ENCODE measurements at regions not wholly inside any gene's neighbourhood (a gene's known extent, or its start where the extent isn't known, plus 50 kb on each side); places are given as distances from the start of the nearest gene placed in this dataset.
A peak's percentile ranks its signal among the peaks of the same experiment; 100 is the strongest.

- Mint-ChIP-seq H3K9me3 (no peaks in the 10 kb centered on the region), H3K36me3 (no peaks in the 10 kb centered on the region), H3K27ac (peak overlapping the region in 3 of 8 donors; percentile 29 to 39 (median 34)), H3K4me3 (no peak overlapping the region), H3K27me3 (no peaks in the 10 kb centered on the region), H3K4me1 (peaks cover 16 to 35% (median 22%) of the 10 kb centered on the region in 3 donors)
- Histone ChIP-seq H3K9me3 (ENCODE audit: low read length) (no peaks in the 10 kb centered on the region), H3K27ac (ENCODE audit: low read depth, low read length) (no peak overlapping the region), H3K4me1 (ENCODE audit: insufficient read depth, low read length) (peaks cover 19% of the 10 kb centered on the region), H3K36me3 (ENCODE audit: insufficient read depth, low read length) (no peaks in the 10 kb centered on the region), H3K27me3 (ENCODE audit: insufficient read depth, low read length, poor library complexity, severe bottlenecking) (no peaks in the 10 kb centered on the region), H3K4me3 (ENCODE audit: low read length) (no peak overlapping the region)
- no peak for DNase-seq
- ChIA-PET POLR2A (no interaction called here), CTCF (interaction anchor here (0.9 kb wide), 2 partner anchors 16 to 216 kb away, joined by 3 read pairs; no protein-coding TSS in a partner anchor)
These were observed 79.6 kb downstream of the RSPH3 start for GRCh38 chr6:158920311-158920905.

- DNase-seq, result no peak
- ChIA-PET POLR2A (interaction anchor here (0.9 kb wide), 1 partner anchor 50 kb away, joined by 3 read pairs; no protein-coding TSS in a partner anchor), CTCF (interaction anchor here (0.9 kb wide), 2 partner anchors 16 to 216 kb away, joined by 3 read pairs; no protein-coding TSS in a partner anchor)
- Mint-ChIP-seq H3K27ac (peak overlapping the region in 1 of 8 donors; percentile 32), H3K9me3 (no peaks in the 10 kb centered on the region), H3K4me1 (peaks cover 20 to 41% (median 22%) of the 10 kb centered on the region in 3 donors), H3K27me3 (no peaks in the 10 kb centered on the region), H3K36me3 (no peaks in the 10 kb centered on the region), H3K4me3 (no peak overlapping the region)
- no peaks in the 10 kb centered on the region for H3K9me3 ChIP-seq (ENCODE audit: low read length)
- H3K27ac ChIP-seq (ENCODE audit: low read depth, low read length), result no peak overlapping the region
- no peak overlapping the region for H3K4me3 ChIP-seq (ENCODE audit: low read length)
- no peaks in the 10 kb centered on the region for H3K36me3 ChIP-seq (ENCODE audit: insufficient read depth, low read length)
- no peaks in the 10 kb centered on the region for H3K27me3 ChIP-seq (ENCODE audit: insufficient read depth, low read length, poor library complexity, severe bottlenecking)
- peaks cover 19% of the 10 kb centered on the region for H3K4me1 ChIP-seq (ENCODE audit: insufficient read depth, low read length)
These were observed 80.1 kb downstream of the RSPH3 start for GRCh38 chr6:158919865-158920264.

- ChIA-PET POLR2A (interaction anchor here (0.7 to 1.9 kb wide), 2 partner anchors 12 to 47 kb away, joined by 3 to 8 read pairs; no protein-coding TSS in a partner anchor), CTCF (interaction anchor here (0.7 kb wide), 1 partner anchor 99 kb away, joined by 3 read pairs; no protein-coding TSS in a partner anchor)
- Histone ChIP-seq H3K4me1 (ENCODE audit: insufficient read depth, low read length) (peaks cover 32% of the 10 kb centered on the region), H3K36me3 (ENCODE audit: insufficient read depth, low read length) (no peaks in the 10 kb centered on the region), H3K4me3 (ENCODE audit: low read length) (no peak overlapping the region), H3K27me3 (ENCODE audit: insufficient read depth, low read length, poor library complexity, severe bottlenecking) (no peaks in the 10 kb centered on the region), H3K27ac (ENCODE audit: low read depth, low read length) (no peak overlapping the region), H3K9me3 (ENCODE audit: low read length) (no peaks in the 10 kb centered on the region)
- H3K4me1 Mint-ChIP-seq, result peaks cover 40 to 65% (median 48%) of the 10 kb centered on the region in 3 donors
- no peak for DNase-seq
- H3K9me3 Mint-ChIP-seq, result no peaks in the 10 kb centered on the region
- no peaks in the 10 kb centered on the region for H3K36me3 Mint-ChIP-seq
- H3K4me3 Mint-ChIP-seq, result no peak overlapping the region
- peak overlapping the region in 2 of 8 donors; percentile 68 to 90 for H3K27ac Mint-ChIP-seq
- no peaks in the 10 kb centered on the region for H3K27me3 Mint-ChIP-seq
These were observed 83.4 kb downstream of the RSPH3 start for GRCh38 chr6:158916617-158917016.

DNA sequence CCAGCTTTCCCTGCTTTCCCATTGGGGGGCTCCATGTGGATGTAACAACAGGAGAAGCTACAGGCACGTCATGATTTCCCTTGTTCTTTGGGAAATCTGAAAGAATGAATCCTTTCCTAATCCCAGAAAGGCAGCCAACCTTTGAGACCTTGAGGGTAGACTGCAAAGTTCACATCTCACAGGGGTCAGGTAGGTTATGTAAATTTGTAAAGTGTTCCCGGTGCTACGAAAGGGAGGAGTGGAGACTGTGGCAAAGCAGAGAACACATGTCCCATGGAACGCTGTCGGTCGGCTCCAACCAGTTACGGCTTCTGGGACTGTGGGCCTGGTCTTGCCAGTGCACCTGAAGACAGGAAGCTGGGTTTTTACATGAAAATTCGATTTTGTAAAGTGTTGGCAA, 85.1 kb downstream of the RSPH3 start:
- Mint-ChIP-seq H3K27me3 (no peaks in the 10 kb centered on the region), H3K9me3 (no peaks in the 10 kb centered on the region), H3K36me3 (no peaks in the 10 kb centered on the region), H3K4me1 (peaks cover 55 to 74% (median 58%) of the 10 kb centered on the region in 3 donors), H3K4me3 (no peak overlapping the region), H3K27ac (peak overlapping the region in 2 of 8 donors; percentile 44 to 63)
- CTCF ChIA-PET, result no interaction called here
- Histone ChIP-seq H3K27ac (ENCODE audit: low read depth, low read length) (no peak overlapping the region), H3K4me1 (ENCODE audit: insufficient read depth, low read length) (peaks cover 49% of the 10 kb centered on the region), H3K36me3 (ENCODE audit: insufficient read depth, low read length) (no peaks in the 10 kb centered on the region), H3K4me3 (ENCODE audit: low read length) (no peak overlapping the region), H3K27me3 (ENCODE audit: insufficient read depth, low read length, poor library complexity, severe bottlenecking) (no peaks in the 10 kb centered on the region), H3K9me3 (ENCODE audit: low read length) (no peaks in the 10 kb centered on the region)
- POLR2A ChIA-PET, result interaction anchor here (1.6 kb wide), 1 partner anchor 45 kb away, joined by 9 read pairs; no protein-coding TSS in a partner anchor
- no peak for DNase-seq

- peak overlapping the region in 2 of 8 donors; percentile 69 to 86 for H3K27ac Mint-ChIP-seq
These were observed 86.4 kb downstream of the RSPH3 start for GRCh38 chr6:158913580-158913979.

DNA sequence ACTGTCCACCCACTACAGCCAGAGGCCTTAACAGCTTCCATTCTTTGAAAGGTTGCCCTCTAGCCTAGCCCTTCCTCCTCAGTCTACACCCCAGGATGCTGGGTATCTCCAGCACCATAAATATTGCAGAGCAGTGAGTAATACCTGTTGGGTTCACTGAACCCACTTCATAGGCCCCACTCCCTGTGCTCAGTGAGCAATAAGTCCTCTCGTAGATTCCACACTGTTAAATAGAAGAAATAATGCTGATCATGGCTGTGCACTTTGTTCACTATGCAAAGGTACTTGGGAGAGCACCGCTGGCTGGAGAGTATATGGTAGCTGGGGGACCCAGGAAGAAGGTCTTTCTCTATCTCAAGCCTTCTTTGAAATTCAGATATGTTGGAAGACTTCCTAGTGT, 87.3 kb downstream of the RSPH3 start:
- H3K4me3 Mint-ChIP-seq, result peak overlapping the region in 4 of 7 donors; percentile 40 to 81 (median 62)
- Histone ChIP-seq H3K27ac (ENCODE audit: low read depth, low read length) (no peak overlapping the region), H3K27me3 (ENCODE audit: insufficient read depth, low read length, poor library complexity, severe bottlenecking) (no peaks in the 10 kb centered on the region), H3K9me3 (ENCODE audit: low read length) (no peaks in the 10 kb centered on the region), H3K4me3 (ENCODE audit: low read length) (no peak overlapping the region), H3K4me1 (ENCODE audit: insufficient read depth, low read length) (peaks cover 45% of the 10 kb centered on the region), H3K36me3 (ENCODE audit: insufficient read depth, low read length) (no peaks in the 10 kb centered on the region)
- no peaks in the 10 kb centered on the region for H3K9me3 Mint-ChIP-seq
- CTCF ChIA-PET, result interaction anchor here (1.5 kb wide), 1 partner anchor 119 kb away, joined by 4 read pairs; no protein-coding TSS in a partner anchor
- no peaks in the 10 kb centered on the region for H3K27me3 Mint-ChIP-seq
- no peak for DNase-seq
- peak overlapping the region in 6 of 8 donors; percentile 62 to 87 (median 81) for H3K27ac Mint-ChIP-seq
- POLR2A ChIA-PET, result interaction anchor here (0.8 to 3.1 kb wide), 2 partner anchors 43 to 109 kb away, joined by 3 to 16 read pairs; no protein-coding TSS in a partner anchor
- H3K36me3 Mint-ChIP-seq, result no peaks in the 10 kb centered on the region
- H3K4me1 Mint-ChIP-seq, result peaks cover 50 to 67% (median 55%) of the 10 kb centered on the region in 3 donors

More at GRCh38 chr6:158913580-158913979, 86.4 kb downstream of the RSPH3 start:
- Histone ChIP-seq H3K36me3 (ENCODE audit: insufficient read depth, low read length) (no peaks in the 10 kb centered on the region), H3K27me3 (ENCODE audit: insufficient read depth, low read length, poor library complexity, severe bottlenecking) (no peaks in the 10 kb centered on the region), H3K27ac (ENCODE audit: low read depth, low read length) (no peak overlapping the region), H3K4me3 (ENCODE audit: low read length) (no peak overlapping the region), H3K9me3 (ENCODE audit: low read length) (no peaks in the 10 kb centered on the region), H3K4me1 (ENCODE audit: insufficient read depth, low read length) (peaks cover 52% of the 10 kb centered on the region)
- Mint-ChIP-seq H3K4me1 (peaks cover 58 to 75% (median 62%) of the 10 kb centered on the region in 3 donors), H3K9me3 (no peaks in the 10 kb centered on the region), H3K36me3 (no peaks in the 10 kb centered on the region), H3K27me3 (no peaks in the 10 kb centered on the region), H3K4me3 (peak overlapping the region in 1 of 7 donors; percentile 69)
- POLR2A ChIA-PET, result interaction anchor here (1.6 kb wide), 1 partner anchor 44 kb away, joined by 9 read pairs; no protein-coding TSS in a partner anchor
- CTCF ChIA-PET, result interaction anchor here (0.9 kb wide), 1 partner anchor 10 kb away, joined by 3 read pairs; no protein-coding TSS in a partner anchor
- DNase-seq, result no peak

DNA sequence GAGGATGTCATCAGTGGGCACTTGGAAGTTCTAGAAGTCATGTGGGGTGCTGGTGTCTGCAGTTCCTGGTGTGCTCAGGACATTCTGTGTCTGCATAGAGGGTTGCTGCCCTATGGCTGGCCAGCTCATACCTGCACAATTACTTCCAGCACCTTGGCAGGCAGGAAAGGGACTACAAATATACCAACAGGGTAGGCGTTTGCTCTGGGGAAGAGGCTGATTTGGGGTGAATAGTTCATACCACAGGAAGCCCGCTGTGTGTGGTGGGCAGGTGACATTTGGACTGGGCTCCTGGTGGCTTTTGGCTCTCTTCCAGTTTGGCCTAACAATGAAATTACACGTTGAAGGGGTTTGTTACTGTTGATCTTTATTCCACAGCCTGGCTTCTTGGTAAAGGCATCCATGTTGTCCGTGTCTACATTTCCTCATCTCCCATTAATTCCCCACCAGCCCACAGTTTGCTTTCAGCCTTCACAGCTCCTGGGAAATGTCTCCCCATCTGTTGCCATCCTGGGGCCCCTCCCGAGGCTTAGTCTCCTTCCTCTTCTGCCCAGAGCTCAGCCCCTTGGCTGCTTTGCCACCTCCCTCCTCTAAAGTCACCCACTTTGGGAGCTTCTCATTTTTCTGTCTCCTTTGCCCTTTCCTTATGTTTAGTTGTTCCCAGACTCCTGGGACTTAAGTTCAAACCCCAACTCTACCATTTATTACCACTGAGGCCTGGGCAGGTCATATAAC, 88.1 kb downstream of the RSPH3 start:
- H3K9me3 Mint-ChIP-seq, result peaks cover 0 to 4% (median 0%) of the 10 kb centered on the region in 5 donors
- DNase-seq, result peak in 4 of 5 donors; percentile 12 to 62 (median 26)
- H3K36me3 Mint-ChIP-seq, result peaks cover 0 to 5% (median 0%) of the 10 kb centered on the region in 3 donors
- peak overlapping the region in 6 of 7 donors; percentile 74 to 90 (median 80) for H3K4me3 Mint-ChIP-seq
- Histone ChIP-seq H3K4me1 (ENCODE audit: insufficient read depth, low read length) (peaks cover 37% of the 10 kb centered on the region), H3K9me3 (ENCODE audit: low read length) (no peaks in the 10 kb centered on the region), H3K4me3 (ENCODE audit: low read length) (no peak overlapping the region), H3K27ac (ENCODE audit: low read depth, low read length) (no peak overlapping the region), H3K27me3 (ENCODE audit: insufficient read depth, low read length, poor library complexity, severe bottlenecking) (no peaks in the 10 kb centered on the region), H3K36me3 (ENCODE audit: insufficient read depth, low read length) (no peaks in the 10 kb centered on the region)
- H3K27me3 Mint-ChIP-seq, result no peaks in the 10 kb centered on the region
- POLR2A ChIA-PET, result interaction anchor here (0.8 to 3.1 kb wide), 4 partner anchors 42 to 109 kb away, joined by 3 to 16 read pairs (median 4); partner anchors contain the start of gene EZR
- CTCF ChIA-PET, result interaction anchor here (1.4 to 2.4 kb wide), 3 partner anchors 43 to 118 kb away, joined by 3 to 9 read pairs (median 4); no protein-coding TSS in a partner anchor
- H3K27ac Mint-ChIP-seq, result peak overlapping the region in 7 of 8 donors; percentile 67 to 87 (median 77)
- peaks cover 43 to 60% (median 48%) of the 10 kb centered on the region in 3 donors for H3K4me1 Mint-ChIP-seq

All from CD8-positive, alpha-beta memory T cell (primary cell).